Stomach (tissue), 8 donors: ENCODE measurements at regions not wholly inside any gene's neighbourhood (a gene's known extent, or its start where the extent isn't known, plus 50 kb on each side); places are given as distances from the start of the nearest gene placed in this dataset.

Experiments used
- DNase-seq, 2 donors: peaks; one replicate each; pipeline versions ENCODE4 v3.0.0 to v3.0.0-alpha.2; 2013 to 2019
- H3K27ac ChIP-seq, 5 donors: fragments of 200-600 bp in 4 of 5; sonication (generic) in 4 of 5; one replicate each; pipeline ENCODE4 v1.5.1; 2013 to 2019; ENCODE audit warnings: mild to moderate bottlenecking in 1 of 5, moderate library complexity in 1 of 5
- H3K27me3 ChIP-seq, 3 donors: fragments of 200-600 bp; sonication (generic); one replicate each; pipeline ENCODE4 v1.5.1; 2017 to 2019; ENCODE audit warnings: mixed run types in 1 of 3
- H3K36me3 ChIP-seq, 4 donors: fragments of 200-600 bp; sonication (generic); 1 replicate in 3 of 4; 2 replicates in 1 of 4; pipeline ENCODE4 v1.5.1; 2016 to 2019
- H3K4me1 ChIP-seq, 4 donors: fragments of 200-600 bp; sonication (generic); one replicate each; pipeline ENCODE4 v1.5.1; 2016 to 2019
- H3K4me3 ChIP-seq, 4 donors: fragments of 200-600 bp; sonication (generic) in 3 of 4; one replicate each; pipeline ENCODE4 v1.5.1; 2016 to 2019; ENCODE audit warnings: mild to moderate bottlenecking in 1 of 4
- H3K9me3 ChIP-seq, 4 donors: fragments of 200-600 bp; sonication (generic); one replicate each; pipeline ENCODE4 v1.5.1; 2016 to 2019
- EP300 ChIP-seq: sonication (generic); formaldehyde crosslinking; IDR thresholded peaks from one replicate; pipeline ENCODE4 v1.6.1; 2017; ENCODE audit warnings: antibody characterized with exemption
- POLR2A ChIP-seq, 4 donors: fragments of 450-650 bp; IDR thresholded peaks; one replicate each; pipeline ENCODE4 v1.6.1; 2016; ENCODE audit warnings: antibody characterized with exemption in 4 of 4, control low read depth in 2 of 4, mild to moderate bottlenecking in 1 of 4, moderate library complexity in 1 of 4
- POLR2AphosphoS5 ChIP-seq, 3 donors: sonication (generic); formaldehyde crosslinking; IDR thresholded peaks; one replicate each; pipeline ENCODE4 v1.6.1; 2016; ENCODE audit warnings: antibody characterized with exemption in 3 of 3
- WGBS, 5 donors: extraction: QIAGEN DNeasy Blood & Tissue Kit in 3 of 5; methylation state at CpG; one replicate each; pipeline versions ENCODE4 v1.1.5 to v1.1.7; 2013 to 2018; 5-methylcytosine and 5-hydroxymethylcytosine counted together
- intact Hi-C: fragments of 100-400 bp; cut with DNase I; formaldehyde crosslinking; loops from one replicate; pipeline ENCODE4 v1.15.1; 2023; ENCODE audit warnings: low total_unique reads
- TF ChIP-seq, protein P1 (sequence below), 7 experiments: fragments of 450-650 bp in 4 of 7; fragments of 200-600 bp in 3 of 7; sonication (generic) in 3 of 7; IDR thresholded peaks; one replicate each; pipeline ENCODE4 v1.5.1; 2016 to 2019; ENCODE audit warnings: antibody characterized with exemption in 7 of 7, control low read depth in 2 of 7, mild to moderate bottlenecking in 1 of 7
- donor health status: healthy with polysubstance abuse.
- donor health status: Bipolar disorder and iron deficiency.
- donor health status: healthy.

DNA sequence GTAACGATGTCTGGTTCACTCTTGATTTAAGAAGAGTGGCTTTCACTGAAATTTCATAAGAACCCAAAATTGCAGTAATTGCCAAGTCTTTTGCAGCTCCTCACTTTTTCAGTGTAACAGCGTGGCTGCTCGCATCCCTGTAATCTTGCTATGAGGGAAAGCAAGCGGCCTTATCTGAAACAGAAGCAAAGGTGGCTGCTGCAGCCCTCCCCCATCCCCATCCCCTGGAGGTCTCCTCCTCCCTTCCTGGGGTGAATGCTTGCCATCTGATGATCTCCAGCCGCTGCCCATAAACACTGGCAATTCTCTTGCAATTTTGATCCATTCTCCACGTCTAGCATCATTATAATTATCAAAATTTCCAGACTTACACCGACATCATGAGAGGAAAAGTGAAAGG, 182.5 kb upstream of the ASIC2 start:
- DNase-seq, result no peak
- Histone ChIP-seq H3K9me3 (no peaks in the 10 kb centered on the region), H3K36me3 (no peaks in the 10 kb centered on the region), H3K27me3 (peaks cover 0 to 5% (median 0%) of the 10 kb centered on the region in 3 donors), H3K4me3 (no peak overlapping the region), H3K4me1 (no peaks in the 10 kb centered on the region), H3K27ac (no peak overlapping the region)
- 43 to 56% (median 46%) methylated on average over 7 of the region's 7 CpGs for WGBS, 5 donors
- intact Hi-C loops, result no loop called here
- TF ChIP-seq POLR2AphosphoS5 (IDR thresholded peaks at IDR 0.05) (no peak), EP300 (no peak), POLR2A (IDR thresholded peaks at IDR 0.05) (no peak)
- TF ChIP-seq, protein P1, sequence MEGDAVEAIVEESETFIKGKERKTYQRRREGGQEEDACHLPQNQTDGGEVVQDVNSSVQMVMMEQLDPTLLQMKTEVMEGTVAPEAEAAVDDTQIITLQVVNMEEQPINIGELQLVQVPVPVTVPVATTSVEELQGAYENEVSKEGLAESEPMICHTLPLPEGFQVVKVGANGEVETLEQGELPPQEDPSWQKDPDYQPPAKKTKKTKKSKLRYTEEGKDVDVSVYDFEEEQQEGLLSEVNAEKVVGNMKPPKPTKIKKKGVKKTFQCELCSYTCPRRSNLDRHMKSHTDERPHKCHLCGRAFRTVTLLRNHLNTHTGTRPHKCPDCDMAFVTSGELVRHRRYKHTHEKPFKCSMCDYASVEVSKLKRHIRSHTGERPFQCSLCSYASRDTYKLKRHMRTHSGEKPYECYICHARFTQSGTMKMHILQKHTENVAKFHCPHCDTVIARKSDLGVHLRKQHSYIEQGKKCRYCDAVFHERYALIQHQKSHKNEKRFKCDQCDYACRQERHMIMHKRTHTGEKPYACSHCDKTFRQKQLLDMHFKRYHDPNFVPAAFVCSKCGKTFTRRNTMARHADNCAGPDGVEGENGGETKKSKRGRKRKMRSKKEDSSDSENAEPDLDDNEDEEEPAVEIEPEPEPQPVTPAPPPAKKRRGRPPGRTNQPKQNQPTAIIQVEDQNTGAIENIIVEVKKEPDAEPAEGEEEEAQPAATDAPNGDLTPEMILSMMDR (IDR thresholded peaks at IDR 0.05), result no peak

DNA sequence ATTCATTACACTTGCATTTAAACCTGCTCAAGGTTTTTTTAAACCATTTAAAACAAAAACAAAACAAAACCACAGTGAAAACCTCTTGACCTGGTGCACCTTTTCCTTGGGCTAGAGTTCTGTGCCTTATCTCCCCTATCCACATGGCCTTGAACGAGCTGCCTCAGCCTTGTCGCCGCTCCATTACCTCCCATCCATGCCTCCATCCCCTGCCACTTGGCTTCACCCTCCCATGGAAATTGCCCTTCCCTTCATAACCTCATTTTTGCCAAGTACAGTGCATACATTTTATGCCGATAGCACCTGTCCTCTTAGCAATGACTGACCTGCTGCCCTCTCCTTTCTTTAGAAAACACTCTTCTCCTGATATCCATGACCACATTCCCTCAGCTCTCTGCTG, 188.6 kb upstream of the ASIC2 start:
- WGBS, 5 donors, result 45 to 67% (median 55%) methylated on average over 4 of the region's 4 CpGs
- H3K27ac ChIP-seq, result no peak overlapping the region
- intact Hi-C loops, result no loop called here

DNA sequence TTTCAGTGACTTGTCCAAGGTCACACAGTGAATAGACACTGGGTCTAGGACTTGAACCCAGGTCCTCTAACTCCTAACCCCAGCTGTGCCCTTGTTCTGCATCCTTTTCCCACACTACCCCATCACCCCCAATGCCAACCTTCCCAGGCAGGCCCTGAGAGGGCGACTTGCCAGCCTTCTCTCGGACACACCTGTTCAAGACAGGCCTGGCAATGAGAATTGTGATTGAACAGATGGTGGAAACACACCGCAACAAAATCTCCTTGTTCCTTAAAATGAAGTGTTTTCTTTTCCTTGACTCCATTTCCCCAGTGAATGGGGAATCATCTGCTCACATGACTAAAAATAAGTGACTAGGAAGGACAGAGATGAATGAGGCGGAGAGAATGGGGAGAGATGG, 189.5 kb upstream of the ASIC2 start:
- Histone ChIP-seq H3K27me3 (peaks cover 0 to 5% (median 0%) of the 10 kb centered on the region in 3 donors), H3K4me3 (no peak overlapping the region), H3K36me3 (no peaks in the 10 kb centered on the region), H3K27ac (no peak overlapping the region), H3K9me3 (no peaks in the 10 kb centered on the region), H3K4me1 (no peaks in the 10 kb centered on the region)
- intact Hi-C loops, result no loop called here
- no peak for DNase-seq
- 75 to 92% (median 89%) methylated on average over 4 of the region's 4 CpGs for WGBS, 5 donors
- TF ChIP-seq, protein P1 (IDR thresholded peaks at IDR 0.05), result no peak
- TF ChIP-seq EP300 (no peak), POLR2A (IDR thresholded peaks at IDR 0.05) (no peak), POLR2AphosphoS5 (IDR thresholded peaks at IDR 0.05) (no peak)

More for the DNA sequence above, 188.6 kb upstream of the ASIC2 start:
- H3K4me3 ChIP-seq, result no peak overlapping the region
- TF ChIP-seq EP300 (no peak), POLR2A (IDR thresholded peaks at IDR 0.05) (no peak), POLR2AphosphoS5 (IDR thresholded peaks at IDR 0.05) (no peak)
- TF ChIP-seq, protein P1 (IDR thresholded peaks at IDR 0.05), result no peak
- peaks cover 0 to 5% (median 0%) of the 10 kb centered on the region in 3 donors for H3K27me3 ChIP-seq
- no peak for DNase-seq
- H3K9me3 ChIP-seq, result no peaks in the 10 kb centered on the region
- H3K36me3 ChIP-seq, result no peaks in the 10 kb centered on the region
- no peaks in the 10 kb centered on the region for H3K4me1 ChIP-seq

DNA sequence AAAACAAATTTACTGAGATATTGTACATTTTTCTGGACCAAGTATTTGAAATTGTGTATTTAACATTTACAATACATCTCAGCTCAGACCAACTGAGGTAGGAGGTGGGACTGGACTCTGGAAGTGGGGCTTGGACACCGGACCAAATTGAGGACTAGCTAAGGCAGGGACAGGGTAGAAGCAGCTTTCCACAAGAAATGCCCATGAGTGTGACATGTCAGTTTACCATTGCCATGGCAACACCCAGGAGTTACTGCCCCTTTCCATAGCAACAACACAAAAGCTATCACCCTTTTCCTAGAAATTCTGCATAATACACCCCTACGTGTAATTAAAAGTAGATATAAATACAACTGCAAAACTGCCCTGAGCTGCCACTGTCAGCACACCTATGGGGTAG, 191.5 kb upstream of the ASIC2 start:
- H3K4me3 ChIP-seq, result no peak overlapping the region
- intact Hi-C loops, result no loop called here
- TF ChIP-seq POLR2AphosphoS5 (IDR thresholded peaks at IDR 0.05) (no peak), POLR2A (IDR thresholded peaks at IDR 0.05) (no peak), EP300 (no peak)
- TF ChIP-seq, protein P1 (IDR thresholded peaks at IDR 0.05), result no peak
- H3K27me3 ChIP-seq, result no peaks in the 10 kb centered on the region
- DNase-seq, result no peak
- no peaks in the 10 kb centered on the region for H3K36me3 ChIP-seq
- no peak overlapping the region for H3K27ac ChIP-seq
- no peaks in the 10 kb centered on the region for H3K9me3 ChIP-seq
- 79 to 88% (median 86%) methylated on average over 2 of the region's 2 CpGs for WGBS, 5 donors
- H3K4me1 ChIP-seq, result no peaks in the 10 kb centered on the region
